HUES6 (cell line): ENCODE measurements at regions not wholly inside any gene's neighbourhood (a gene's known extent, or its start where the extent isn't known, plus 50 kb on each side); places are given as distances from the start of the nearest gene placed in this dataset.
"Not testable (repeated sequence)": the region's sequence is repeated elsewhere in the genome, so short reads cannot be mapped to it uniquely, and the experiment has no call there.

Experiments used
- H3K27ac ChIP-seq: 2 replicates; pipeline ENCODE4 v1.7.0; 2013; ENCODE audit warnings: low read depth, mild to moderate bottlenecking, low read length, inconsistent platforms
- H3K27me3 ChIP-seq: 2 replicates; pipeline ENCODE4 v1.6.1; 2013; ENCODE audit warnings: low read length; ENCODE audit not compliant: control insufficient read depth, insufficient read depth
- H3K36me3 ChIP-seq: 2 replicates; pipeline ENCODE4 v1.6.1; 2013; ENCODE audit warnings: low read length; ENCODE audit not compliant: control insufficient read depth, insufficient read depth
- H3K4me1 ChIP-seq: 2 replicates; pipeline ENCODE4 v1.6.1; 2013; ENCODE audit warnings: low read length; ENCODE audit not compliant: control insufficient read depth, insufficient read depth
- H3K4me3 ChIP-seq: 2 replicates; pipeline ENCODE4 v1.5.1; 2013; ENCODE audit warnings: low read depth, low read length
- H3K9ac ChIP-seq: one replicate; pipeline ENCODE4 v1.6.1; 2013; ENCODE audit warnings: mild to moderate bottlenecking, low read length
- H3K9me3 ChIP-seq: 2 replicates; pipeline ENCODE4 v1.6.1; 2013; ENCODE audit warnings: low read depth, low read length; ENCODE audit not compliant: control insufficient read depth, insufficient read depth

DNA sequence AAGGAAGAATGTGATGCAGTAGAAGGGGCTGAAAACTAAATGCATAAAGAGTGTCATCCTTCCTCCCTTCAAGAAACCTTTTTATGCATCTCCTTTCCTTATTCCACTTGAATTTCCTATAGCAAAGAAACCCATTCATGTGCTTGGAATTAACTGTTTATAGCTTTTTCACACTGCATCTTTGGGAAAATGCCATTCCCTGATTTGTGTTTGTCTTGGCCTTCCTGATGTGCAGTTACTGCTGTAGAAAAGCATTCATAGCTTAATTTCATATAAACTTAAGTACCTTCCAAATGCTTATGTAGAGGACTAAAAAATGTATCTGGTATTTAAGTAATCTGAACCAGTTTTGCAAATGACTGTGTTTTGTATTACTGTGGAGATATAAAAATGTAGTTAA is 61.8 kb downstream of the SDR9C7 start:
- no peaks in the 10 kb centered on the region for H3K27me3 ChIP-seq
- H3K9me3 ChIP-seq: peaks cover 45% of the 10 kb centered on the region
- H3K9ac ChIP-seq: no peak overlapping the region
- no peak overlapping the region for H3K4me3 ChIP-seq
- H3K36me3 ChIP-seq: no peaks in the 10 kb centered on the region
- no peak overlapping the region for H3K27ac ChIP-seq
- no peaks in the 10 kb centered on the region for H3K4me1 ChIP-seq

DNA sequence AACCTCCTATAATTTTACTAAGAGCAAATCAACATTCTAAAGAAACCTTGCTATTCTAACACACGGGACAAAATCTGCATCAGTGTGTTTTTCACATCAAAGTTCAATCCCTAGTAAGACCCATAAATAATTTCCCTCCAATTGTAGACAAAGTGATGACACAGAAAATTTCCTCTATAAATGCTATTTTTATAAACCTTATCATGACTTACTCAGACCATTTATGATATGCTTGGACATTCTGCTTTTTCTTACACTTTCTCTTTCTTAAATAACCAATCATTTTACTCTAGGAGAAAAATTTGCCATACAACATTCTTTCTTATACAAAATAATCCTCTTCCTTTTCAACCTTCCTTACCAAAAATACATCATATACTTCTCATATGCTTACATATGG is 67.0 kb downstream of the SDR9C7 start:
- Histone ChIP-seq H3K9me3 (peaks cover 81% of the 10 kb centered on the region), H3K27me3 (no peaks in the 10 kb centered on the region), H3K4me1 (no peaks in the 10 kb centered on the region), H3K4me3 (no peak overlapping the region), H3K27ac (no peak overlapping the region), H3K36me3 (no peaks in the 10 kb centered on the region), H3K9ac (no peak overlapping the region)

DNA sequence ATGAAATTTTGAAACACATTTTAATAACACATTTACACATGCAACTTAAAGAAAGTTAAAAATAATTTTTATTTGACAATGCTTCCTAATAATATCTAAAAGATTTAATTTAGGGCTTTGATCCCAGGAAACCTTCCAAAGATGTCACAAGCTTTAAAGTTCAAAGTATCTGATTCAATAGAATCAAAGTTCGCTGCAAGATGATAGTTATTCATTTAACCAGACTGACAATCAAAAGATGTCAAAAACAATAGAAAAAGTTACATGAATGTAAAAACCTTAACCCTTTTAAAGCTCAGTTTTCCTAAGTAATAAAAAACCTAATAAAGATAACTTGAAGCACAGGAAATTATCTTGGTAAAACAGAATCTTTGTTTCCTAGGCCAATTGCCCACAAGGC is 67.7 kb downstream of the SDR9C7 start:
- Histone ChIP-seq H3K27me3 (no peaks in the 10 kb centered on the region), H3K36me3 (no peaks in the 10 kb centered on the region), H3K9ac (no peak overlapping the region), H3K27ac (no peak overlapping the region), H3K4me3 (no peak overlapping the region), H3K9me3 (peaks cover 81% of the 10 kb centered on the region), H3K4me1 (no peaks in the 10 kb centered on the region)

DNA sequence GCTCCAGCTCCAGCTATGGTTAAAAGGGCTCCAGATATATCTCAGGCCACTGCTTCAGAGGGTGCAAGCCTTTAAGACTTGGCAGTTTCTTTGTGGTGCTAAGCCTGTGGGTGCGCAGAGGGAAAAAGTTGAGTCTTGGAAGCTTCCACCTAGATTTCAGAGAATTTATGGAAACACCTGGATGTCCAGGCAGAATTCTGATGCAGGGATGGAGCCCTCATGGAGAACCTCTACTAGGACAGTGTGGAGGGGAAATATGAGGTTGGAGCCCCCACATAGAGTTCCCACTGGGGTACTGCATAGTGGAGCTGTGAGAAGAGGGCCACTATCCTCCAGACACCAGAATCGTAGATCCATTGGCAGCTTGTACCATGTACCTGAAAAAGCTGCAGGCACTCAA is 69.9 kb downstream of the SDR9C7 start:
- no peak overlapping the region for H3K4me3 ChIP-seq
- H3K27me3 ChIP-seq: no peaks in the 10 kb centered on the region
- no peaks in the 10 kb centered on the region for H3K36me3 ChIP-seq
- H3K27ac ChIP-seq: no peak overlapping the region
- H3K9ac ChIP-seq: no peak overlapping the region
- peaks cover 82% of the 10 kb centered on the region for H3K9me3 ChIP-seq
- no peaks in the 10 kb centered on the region for H3K4me1 ChIP-seq

DNA sequence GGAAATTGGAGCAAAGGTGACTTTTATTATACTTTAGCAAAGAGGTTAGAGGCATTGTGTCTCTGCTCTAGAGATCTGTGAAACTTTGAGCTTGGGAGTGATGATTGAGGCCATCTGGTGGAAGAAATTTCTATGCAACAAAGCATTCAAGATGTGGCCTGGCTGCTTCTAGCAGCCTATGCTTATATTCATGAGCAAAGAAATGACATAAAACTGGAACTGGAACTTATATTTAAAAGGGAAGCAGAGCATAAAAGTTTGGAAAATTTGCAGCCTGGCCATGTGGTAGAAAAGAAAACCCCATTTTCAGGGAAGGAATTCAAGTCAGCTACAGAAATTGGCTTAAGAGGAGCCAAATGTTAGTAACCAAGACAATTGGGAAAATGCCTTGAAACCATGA is 70.4 kb downstream of the SDR9C7 start:
- H3K36me3 ChIP-seq: no peaks in the 10 kb centered on the region
- no peaks in the 10 kb centered on the region for H3K27me3 ChIP-seq
- no peaks in the 10 kb centered on the region for H3K4me1 ChIP-seq
- H3K27ac ChIP-seq: no peak overlapping the region
- H3K9ac ChIP-seq: no peak overlapping the region
- H3K4me3 ChIP-seq: no peak overlapping the region
- H3K9me3 ChIP-seq: peaks cover 82% of the 10 kb centered on the region

DNA sequence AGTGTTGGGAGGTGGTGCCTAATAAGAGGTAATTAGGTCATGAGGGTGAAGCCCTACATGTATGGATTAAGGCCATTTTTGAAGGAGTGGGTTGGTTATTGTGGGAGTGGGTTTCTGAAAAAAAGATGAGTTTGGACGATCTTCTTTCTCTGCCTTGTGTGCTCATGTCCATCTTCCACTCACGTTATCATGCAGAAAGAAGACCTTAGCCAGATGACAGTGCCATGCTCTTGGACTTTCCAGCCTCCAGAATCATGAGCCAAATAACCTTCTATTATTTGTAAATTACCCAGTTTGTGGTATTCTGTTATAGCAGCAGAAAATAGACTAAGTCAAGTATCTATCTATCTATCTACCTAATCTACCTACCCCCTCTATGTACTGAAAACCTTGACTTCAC is 71.9 kb downstream of the SDR9C7 start:
- Histone ChIP-seq H3K27me3 (no peaks in the 10 kb centered on the region), H3K4me1 (no peaks in the 10 kb centered on the region), H3K9ac (no peak overlapping the region), H3K9me3 (peaks cover 72% of the 10 kb centered on the region), H3K27ac (no peak overlapping the region), H3K4me3 (no peak overlapping the region), H3K36me3 (no peaks in the 10 kb centered on the region)

DNA sequence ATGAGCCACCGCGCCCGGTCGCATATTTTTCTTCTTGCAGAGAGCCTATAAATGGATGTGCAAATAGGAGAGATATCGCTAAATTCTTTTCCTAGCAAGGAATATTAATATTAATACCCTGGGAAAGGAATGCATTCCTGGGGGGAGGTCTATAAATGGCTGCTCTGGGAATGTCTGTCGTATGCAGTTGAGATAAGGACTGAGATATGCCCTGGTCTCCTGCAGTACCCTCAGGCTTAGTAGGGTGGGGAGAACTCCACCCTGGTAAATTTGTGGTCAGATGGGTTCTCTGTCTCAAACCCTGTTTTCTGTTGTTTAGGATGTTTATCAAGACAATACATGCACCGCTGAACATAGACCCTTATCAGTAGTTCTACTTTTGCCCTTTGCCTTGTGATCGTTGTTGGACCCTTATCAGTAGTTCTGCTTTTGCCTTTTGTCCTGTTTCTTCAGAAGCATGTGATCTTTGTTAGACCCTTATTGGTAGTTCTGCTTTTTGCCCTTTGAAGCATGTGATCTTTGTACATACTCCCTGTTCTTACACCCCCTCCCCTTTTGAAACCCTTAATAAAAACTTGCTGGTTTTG is 80.7 kb downstream of the SDR9C7 start:
- not testable (repeated sequence) for H3K36me3 ChIP-seq, H3K27ac ChIP-seq, H3K4me1 ChIP-seq, H3K27me3 ChIP-seq, H3K4me3 ChIP-seq, H3K9ac ChIP-seq
- H3K9me3 ChIP-seq: peaks cover 25% of the 10 kb centered on the region

DNA sequence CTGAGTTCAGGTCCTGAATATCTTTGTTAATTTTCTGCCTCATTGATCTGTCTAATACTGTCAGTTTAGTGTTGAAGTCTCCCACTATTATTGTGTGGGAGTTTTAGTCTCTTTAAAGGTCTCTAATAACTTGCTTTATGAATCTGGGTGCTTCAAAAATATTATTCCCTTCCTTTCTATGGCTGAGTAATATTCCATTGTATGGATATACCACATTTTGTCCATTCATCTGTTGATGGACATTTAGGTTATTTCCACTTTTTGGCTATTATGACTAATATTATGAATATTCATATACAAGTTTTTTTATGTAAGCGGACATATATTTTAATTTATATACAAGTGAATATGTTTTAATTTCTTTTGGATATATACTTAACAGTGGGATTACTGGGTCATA is 82.7 kb downstream of the SDR9C7 start:
- Histone ChIP-seq H3K4me3 (no peak overlapping the region), H3K27ac (no peak overlapping the region), H3K4me1 (no peaks in the 10 kb centered on the region)

DNA sequence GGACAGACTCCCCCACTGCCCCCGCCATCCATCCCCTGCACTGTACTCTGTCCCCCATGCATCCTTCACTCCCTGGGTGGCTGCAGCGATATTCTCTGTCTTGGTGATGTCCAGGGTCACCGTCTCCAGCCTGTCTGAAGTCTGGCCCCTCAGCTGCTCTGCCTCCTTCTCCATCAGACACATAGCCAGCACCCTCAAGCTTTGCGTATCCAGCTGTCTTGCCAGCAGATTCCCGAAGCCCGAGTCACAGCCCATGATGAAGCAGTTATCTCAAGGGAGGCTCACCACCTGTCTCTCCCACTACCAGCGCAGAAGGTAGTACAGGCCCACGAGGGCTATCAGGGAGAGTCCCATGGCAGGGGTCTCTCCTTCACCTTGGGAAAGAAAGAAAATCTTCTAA is 77.8 kb downstream of the HSD17B6 start:
- Histone ChIP-seq H3K27ac (no peak overlapping the region), H3K4me1 (no peaks in the 10 kb centered on the region; the same call in 1 of the 2 replicates), H3K27me3 (no peaks in the 10 kb centered on the region), H3K36me3 (no peaks in the 10 kb centered on the region), H3K9ac (no peak overlapping the region), H3K9me3 (no peaks in the 10 kb centered on the region), H3K4me3 (no peak overlapping the region)

More for the DNA sequence above, 82.7 kb downstream of the SDR9C7 start:
- H3K9ac ChIP-seq: no peak overlapping the region
- no peaks in the 10 kb centered on the region for H3K27me3 ChIP-seq
- no peaks in the 10 kb centered on the region for H3K36me3 ChIP-seq
- peaks cover 25% of the 10 kb centered on the region for H3K9me3 ChIP-seq

DNA sequence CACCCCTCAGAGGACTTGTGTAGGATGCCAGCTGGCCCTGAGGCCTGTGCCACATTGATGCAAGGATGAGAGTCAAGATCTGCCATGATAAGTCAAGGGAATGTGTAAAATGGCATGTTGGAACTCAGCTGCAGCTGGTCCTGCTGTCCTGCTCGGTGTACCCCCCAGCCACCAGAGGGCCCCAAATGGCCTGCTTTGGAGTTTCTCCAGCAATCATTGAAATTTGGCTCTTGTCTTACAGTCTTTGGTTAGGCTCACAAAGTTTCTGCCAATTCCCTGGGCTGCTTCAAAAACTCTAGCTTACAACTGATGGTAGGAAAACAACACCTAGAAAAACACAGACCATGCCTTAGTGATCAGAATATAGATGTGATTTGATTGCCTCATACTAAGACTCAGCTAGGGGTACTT is 76.8 kb downstream of the HSD17B6 start:
- Histone ChIP-seq H3K4me3 (no peak overlapping the region), H3K9ac (no peak overlapping the region), H3K27me3 (no peaks in the 10 kb centered on the region), H3K9me3 (no peaks in the 10 kb centered on the region), H3K4me1 (no peaks in the 10 kb centered on the region; the same call in 1 of the 2 replicates), H3K36me3 (no peaks in the 10 kb centered on the region), H3K27ac (no peak overlapping the region)

DNA sequence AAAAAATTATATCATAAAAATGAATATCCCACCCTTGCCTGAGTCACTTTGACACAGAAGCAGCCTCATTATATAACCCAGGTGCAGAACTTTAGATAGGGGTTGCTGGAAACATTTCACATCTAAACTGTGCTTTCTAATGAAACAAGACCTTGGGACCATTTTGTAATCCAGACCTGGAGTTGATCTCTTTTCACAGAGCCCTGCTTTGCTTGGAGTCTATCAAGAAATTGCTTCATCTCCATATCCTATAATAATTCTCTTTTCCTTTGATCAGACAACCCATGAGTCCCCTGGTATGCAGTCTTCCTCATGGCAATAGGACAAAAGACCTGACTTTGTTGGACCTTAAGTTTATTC is 76.3 kb downstream of the HSD17B6 start:
- no peaks in the 10 kb centered on the region for H3K27me3 ChIP-seq
- no peak overlapping the region for H3K4me3 ChIP-seq
- H3K9me3 ChIP-seq: no peaks in the 10 kb centered on the region
- H3K4me1 ChIP-seq: no peaks in the 10 kb centered on the region; the same call in 1 of the 2 replicates
- H3K36me3 ChIP-seq: no peaks in the 10 kb centered on the region
- no peak overlapping the region for H3K9ac ChIP-seq
- no peak overlapping the region for H3K27ac ChIP-seq
